NCI-H748 (cell line): ENCODE measurements at regions not wholly inside any gene's neighbourhood (a gene's known extent, or its start where the extent isn't known, plus 50 kb on each side); places are given as distances from the start of the nearest gene placed in this dataset.

Experiments
- DNase-seq: peaks from one replicate; lab custom pipeline; 2025; ENCODE audit not compliant: unreplicated experiment; lab: John Stamatoyannopoulos, UW

- no peak for DNase-seq
Observed at GRCh38 chr5:68738236-68738635, 355.6 kb upstream of the SLC30A5 start.

- DNase-seq: no peak
Observed at GRCh38 chr5:68738841-68739240, 355.0 kb upstream of the SLC30A5 start.

GRCh38 chr5:68739752-68740151 lies 354.1 kb upstream of the SLC30A5 start:
- no peak for DNase-seq

GRCh38 chr5:68740226-68740910 lies 353.4 kb upstream of the SLC30A5 start:
- no peak for DNase-seq

- no peak for DNase-seq
Observed at GRCh38 chr5:68744206-68744605, 349.6 kb upstream of the SLC30A5 start.

- DNase-seq: peak; percentile 8
Observed at GRCh38 chr5:68745448-68745847, 348.4 kb upstream of the SLC30A5 start.

- DNase-seq: no peak
Observed at GRCh38 chr5:68746220-68746619, 347.6 kb upstream of the SLC30A5 start.

- DNase-seq: no peak
Observed at GRCh38 chr5:68746643-68747420, 347.0 kb upstream of the SLC30A5 start.

GRCh38 chr5:68747521-68747920 lies 346.3 kb upstream of the SLC30A5 start:
- DNase-seq: no peak

- no peak for DNase-seq
Observed at GRCh38 chr5:68748101-68748500, 345.7 kb upstream of the SLC30A5 start.

GRCh38 chr5:68749077-68749476 lies 344.7 kb upstream of the SLC30A5 start:
- no peak for DNase-seq

- no peak for DNase-seq
Observed at GRCh38 chr5:68749631-68750030, 344.2 kb upstream of the SLC30A5 start.

- no peak for DNase-seq
Observed at GRCh38 chr5:68751661-68752060, 342.2 kb upstream of the SLC30A5 start.

- DNase-seq: no peak
Observed at GRCh38 chr5:68754536-68754935, 339.3 kb upstream of the SLC30A5 start.

GRCh38 chr5:68755293-68755692 lies 338.5 kb upstream of the SLC30A5 start:
- DNase-seq: no peak

- DNase-seq: no peak
Observed at GRCh38 chr5:68757006-68757405, 336.8 kb upstream of the SLC30A5 start.

GRCh38 chr5:68757626-68758212 lies 336.1 kb upstream of the SLC30A5 start:
- peak; percentile 8 for DNase-seq

GRCh38 chr5:68759593-68759992 lies 334.2 kb upstream of the SLC30A5 start:
- no peak for DNase-seq

- DNase-seq: no peak
Observed at GRCh38 chr5:68762201-68762600, 331.6 kb upstream of the SLC30A5 start.

GRCh38 chr5:68766952-68767464 lies 326.8 kb upstream of the SLC30A5 start:
- no peak for DNase-seq

GRCh38 chr5:68770551-68770950 lies 323.3 kb upstream of the SLC30A5 start:
- DNase-seq: no peak

- DNase-seq: no peak
Observed at GRCh38 chr5:68771221-68771620, 322.6 kb upstream of the SLC30A5 start.
